GM21381 (cell line): ENCODE measurements at regions not wholly inside any gene's neighbourhood (a gene's known extent, or its start where the extent isn't known, plus 50 kb on each side); places are given as distances from the start of the nearest gene placed in this dataset.
"Not testable (repeated sequence)": the region's sequence is repeated elsewhere in the genome, so short reads cannot be mapped to it uniquely, and the experiment has no call there.

Experiments used
- ATAC-seq: cut with Tn5 transposase; IDR thresholded peaks from one replicate; pipeline ENCODE4 v1.9.1; 2021; ENCODE audit warnings: mild to moderate bottlenecking, moderate library complexity; ENCODE audit not compliant: unreplicated experiment

DNA sequence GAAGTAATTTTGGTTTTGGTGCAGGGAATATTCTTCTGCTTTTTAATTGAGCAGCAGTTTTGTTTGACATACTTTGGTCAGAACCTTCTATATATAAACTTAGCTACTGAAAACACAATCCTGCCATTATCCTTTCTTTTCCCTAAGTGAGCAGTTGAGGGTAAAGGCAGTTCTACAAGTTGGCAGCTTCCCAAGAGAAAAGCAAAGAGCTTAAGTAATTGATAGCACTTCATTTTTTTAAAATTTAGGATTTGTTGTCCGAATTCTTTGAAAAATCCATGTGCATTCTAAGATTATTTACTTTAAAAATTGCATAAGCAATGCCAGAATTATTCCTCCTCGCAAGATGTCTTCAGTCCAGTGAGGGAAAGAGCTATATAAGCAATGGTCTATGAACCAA is 1394.1 kb downstream of the FAM181B start:
- no peak for ATAC-seq

DNA sequence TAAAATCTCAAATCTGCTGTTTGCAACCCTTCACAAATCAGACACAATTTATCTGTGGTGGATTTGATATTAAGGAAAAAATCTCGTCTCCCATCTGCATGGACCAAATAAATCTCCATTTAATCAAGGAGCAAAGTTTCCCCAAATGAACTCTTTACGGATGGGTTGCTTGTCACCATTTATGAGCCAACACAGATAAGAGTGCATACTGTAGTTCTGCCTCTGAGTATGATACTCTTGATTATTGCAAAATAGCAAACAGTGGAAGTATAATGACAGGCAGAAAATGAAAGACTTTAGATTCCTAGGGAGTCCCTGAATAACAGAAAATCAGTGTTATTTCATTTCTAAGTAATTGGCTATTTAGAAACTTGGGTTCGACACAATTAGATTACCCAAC is 1395.9 kb downstream of the FAM181B start:
- no peak for ATAC-seq

DNA sequence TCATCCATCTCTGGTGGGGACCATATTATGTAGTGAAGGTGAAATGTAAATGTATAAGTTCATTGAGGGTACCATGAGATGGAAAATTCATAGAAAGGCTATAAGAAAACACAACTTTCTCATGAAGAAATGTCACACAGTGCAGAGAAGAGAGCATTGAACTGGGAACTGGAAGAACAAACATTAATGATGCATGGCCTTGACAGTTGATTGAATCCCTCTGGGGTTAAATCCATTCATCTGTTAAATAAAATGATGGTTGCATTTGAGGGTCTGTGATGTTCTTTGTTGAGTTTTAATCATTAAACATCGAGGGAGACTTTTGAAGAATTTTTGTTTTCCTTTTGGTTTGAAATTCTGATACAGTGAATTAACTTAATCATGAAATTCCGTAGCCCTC is 1401.4 kb downstream of the FAM181B start:
- no peak for ATAC-seq

DNA sequence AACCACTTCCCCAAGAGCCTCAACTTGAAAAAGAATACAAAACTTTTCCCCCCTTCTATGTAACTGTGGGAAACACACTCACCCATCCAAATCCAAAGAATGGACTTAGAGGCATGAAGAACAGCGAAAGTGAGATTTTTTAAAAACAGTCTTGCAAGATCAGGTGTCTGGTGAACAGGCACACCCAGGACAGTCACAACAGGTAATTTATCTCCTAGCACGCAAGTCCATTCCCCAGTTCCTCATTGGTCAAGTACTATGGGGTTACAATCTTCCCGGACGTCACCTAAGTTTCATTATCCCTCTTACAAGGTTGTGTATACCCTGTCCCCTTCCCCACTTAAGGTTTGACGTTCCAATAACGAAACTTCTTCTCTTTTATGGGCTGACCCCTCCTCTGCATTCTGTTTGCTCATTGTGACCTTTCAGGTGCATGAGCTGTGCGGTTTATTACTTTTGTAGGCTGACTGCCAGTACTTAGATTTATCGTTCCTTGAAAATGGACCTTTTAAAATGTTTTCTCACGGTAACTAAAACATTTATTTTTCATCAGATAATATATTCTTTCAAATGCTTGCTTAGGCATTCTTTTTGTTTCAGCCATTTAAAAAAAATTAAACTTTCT is 1401.9 kb downstream of the FAM181B start:
- ATAC-seq = no peak

DNA sequence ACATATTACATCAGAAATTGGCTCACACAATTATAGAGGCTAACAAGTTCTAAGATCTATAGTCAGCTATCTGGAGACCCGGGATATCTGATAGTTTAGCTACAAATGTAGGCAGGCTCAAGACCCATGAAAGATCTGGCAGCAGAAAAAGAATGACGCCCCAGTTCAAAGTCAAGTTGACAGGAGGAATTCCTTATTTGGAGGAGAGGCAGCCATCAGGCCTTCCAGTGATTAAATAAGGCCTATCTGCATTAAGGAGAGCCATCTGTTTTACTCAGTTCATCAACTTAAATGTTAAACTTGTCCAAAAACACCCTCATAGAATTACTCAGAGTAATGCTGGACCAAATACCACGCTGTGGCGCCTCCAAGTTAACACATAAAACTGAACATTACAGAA is 1402.6 kb downstream of the FAM181B start:
- ATAC-seq = no peak

DNA sequence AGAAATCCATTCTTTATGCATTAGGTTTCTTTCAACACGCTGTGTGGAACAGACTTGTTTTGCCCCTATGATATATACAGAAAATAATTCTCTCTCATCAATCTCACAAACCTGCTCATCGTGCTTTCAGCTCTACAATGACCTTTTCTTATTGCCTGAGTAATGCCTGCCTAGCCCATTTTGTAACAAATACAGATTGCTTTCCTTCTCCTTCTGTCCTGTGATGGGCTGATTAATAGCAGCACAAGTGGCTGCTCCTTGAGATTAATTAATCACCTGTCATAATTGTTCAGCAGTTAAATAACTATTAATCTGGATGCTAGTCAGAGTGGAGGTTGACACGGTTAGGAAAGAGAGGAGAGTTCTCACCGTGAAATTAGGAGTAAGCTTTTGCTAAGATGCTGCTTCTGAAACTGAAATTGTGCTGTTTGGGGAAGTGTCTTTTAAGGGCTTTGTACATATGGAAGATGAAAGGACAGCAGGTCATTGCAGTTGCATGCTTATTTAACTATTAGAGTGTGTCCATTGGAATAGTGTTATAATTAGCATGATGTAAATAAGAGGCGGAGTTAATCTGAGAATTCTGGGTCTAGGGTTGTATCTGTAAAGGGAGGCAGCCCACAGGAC is 1430.5 kb downstream of the FAM181B start:
- ATAC-seq = no peak

DNA sequence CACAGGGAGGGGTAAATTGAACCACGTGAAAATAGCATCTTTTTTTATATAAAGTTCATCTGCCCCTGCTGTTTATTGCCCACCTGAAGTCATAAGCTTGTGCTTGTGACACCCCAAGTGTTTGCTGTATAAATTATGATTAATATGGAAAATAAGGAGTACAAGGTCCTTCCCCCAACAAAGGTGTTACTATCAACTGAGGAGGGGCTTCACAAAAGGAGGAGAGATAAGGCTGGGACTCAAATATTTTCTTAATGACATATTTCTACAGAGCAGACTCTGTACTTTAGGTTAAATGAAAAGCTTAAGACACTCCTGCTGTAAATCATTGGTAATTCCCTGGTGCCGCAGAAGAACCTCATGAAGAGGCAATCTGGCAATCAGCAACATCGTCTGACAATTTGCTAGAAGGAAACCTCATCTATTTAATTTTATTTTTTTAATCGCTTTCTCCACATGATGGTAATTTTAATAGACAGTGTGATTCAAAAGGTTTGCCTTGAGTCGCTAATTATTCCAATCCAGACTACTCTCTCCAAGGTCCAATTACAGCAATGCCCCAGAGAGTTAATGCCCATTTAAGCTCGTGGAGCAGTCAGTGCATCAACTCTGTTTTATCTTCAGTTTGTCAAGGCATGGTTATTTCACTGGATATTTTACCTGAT is 1432.4 kb downstream of the FAM181B start:
- no peak for ATAC-seq

DNA sequence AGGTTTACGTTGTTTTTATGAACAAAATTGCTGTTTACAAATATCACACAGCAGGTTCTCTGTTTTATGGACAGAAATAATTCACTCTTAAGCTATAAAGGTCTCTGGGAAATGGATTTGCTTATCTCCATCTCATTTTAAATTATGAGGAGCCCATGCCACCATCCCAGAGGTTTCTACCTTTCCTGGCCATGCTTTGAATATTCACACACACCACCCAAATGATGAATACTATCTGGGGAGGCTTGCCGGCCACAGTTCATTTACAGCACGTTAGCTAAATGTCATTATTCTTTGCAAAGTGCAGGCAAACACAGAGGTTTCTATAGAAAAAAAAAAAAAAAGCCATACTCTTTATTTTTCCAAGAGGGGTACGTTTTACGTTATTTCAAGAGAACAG is 1446.7 kb downstream of the FAM181B start:
- ATAC-seq = no peak

DNA sequence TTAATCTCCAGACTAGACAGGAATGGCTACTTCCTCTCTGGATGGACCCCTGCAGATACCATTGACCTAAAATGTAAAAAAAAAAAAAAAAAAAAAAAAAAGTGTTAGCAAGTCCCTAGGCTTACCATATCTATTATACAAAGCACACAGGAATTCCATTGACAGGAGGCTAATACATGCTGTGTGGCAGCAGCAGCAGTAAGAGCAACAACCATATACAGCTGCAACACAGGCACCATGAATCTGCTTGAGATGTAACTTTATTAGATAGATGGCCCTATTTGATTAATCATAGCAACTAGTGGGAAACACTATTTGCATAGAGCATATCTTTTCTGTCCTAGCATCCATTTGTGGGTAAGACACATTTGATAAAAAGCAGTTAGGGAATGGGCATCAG is 1447.1 kb downstream of the FAM181B start:
- ATAC-seq = no peak

DNA sequence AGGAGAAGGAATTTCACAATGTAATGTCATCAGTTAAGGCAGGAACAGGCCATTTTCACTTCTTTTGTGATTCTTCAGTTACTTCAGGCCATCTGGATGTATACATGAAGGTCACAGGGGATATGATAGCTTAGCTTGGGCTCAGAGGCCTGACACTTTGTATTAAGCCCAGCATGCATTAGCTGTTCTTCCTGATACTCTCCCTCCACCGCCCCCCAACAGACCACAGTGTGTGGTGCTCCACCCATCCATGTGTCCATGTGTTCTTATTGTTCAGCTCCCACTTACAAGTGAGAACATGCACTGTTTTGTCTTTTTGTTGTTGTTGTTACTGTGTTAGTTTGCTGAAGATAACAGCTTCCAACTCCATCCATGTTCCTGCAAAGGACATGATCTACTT is 1453.4 kb downstream of the FAM181B start:
- ATAC-seq = not testable (repeated sequence)

DNA sequence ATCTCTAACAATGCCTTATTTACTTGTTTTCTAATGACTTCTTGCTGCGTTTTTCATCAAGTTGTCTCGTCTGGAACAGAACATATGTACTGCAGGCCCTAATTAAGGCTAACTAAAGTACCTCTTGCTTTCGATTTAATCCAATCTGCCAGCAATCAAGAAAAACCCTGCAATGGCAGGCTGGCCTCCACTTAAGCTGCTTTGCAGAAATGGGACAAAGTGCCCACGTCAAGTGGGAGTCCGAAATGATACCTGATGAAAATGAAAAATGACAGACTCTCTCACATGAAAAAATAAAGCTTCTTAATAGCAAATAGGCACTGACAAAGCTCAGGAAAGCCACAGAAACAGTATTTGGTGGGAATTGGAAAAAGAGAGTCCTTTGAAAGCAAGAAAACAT is 1454.7 kb downstream of the FAM181B start:
- ATAC-seq = no peak

DNA sequence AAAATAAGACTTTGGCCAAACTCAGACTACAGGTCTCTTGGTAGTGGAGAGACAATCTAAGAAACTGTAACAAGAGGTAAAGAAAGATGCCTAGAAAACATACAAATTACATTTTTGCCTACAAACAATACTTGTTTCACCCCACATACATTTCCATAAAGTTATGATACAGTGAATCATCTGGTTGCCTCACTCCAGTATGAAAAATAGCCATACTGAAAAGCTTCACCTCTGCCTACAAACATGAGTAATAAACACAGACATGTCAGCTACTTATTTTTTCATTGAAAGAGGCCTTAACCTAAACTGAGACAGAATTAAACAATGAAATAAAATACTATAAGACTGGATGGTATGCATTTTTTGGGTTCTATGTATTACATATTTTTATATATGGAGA is 1463.0 kb downstream of the FAM181B start:
- ATAC-seq = no peak

DNA sequence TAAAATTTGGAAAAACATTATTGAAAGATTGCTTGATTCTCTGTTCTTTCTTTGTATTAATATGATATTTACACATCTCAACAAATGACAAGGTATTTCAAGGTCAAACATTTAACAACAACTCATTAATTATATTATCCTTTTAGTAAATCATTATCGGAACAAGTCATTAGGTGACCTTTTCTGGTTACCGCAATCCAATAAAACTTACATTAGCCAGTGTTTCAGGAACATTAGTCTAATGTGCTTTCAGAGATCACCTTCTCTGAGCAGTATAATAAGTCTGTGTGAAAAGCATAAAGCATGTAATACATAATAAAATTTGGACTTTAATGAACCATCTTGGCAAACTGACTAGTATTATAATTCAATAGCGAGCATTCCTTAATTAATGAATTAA is 1466.4 kb downstream of the FAM181B start:
- ATAC-seq = no peak

DNA sequence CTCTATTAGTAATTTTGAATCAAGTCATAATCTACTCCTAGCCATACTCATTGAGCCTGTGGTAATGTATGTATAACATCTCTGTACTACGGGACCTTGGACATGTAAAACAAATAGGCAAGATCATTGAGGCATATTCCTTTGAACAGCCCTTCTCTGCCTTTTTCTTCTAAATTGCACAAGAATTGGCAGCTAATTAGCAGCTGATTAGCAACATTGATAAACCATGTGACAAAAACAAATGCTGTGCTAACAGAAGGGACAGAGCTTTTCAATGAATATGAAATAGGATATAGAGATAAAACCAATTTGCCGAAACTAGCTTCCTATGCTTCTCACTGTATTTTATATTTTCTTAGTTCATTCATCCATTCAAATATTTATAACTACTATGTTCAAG is 1474.2 kb downstream of the FAM181B start:
- ATAC-seq = no peak

DNA sequence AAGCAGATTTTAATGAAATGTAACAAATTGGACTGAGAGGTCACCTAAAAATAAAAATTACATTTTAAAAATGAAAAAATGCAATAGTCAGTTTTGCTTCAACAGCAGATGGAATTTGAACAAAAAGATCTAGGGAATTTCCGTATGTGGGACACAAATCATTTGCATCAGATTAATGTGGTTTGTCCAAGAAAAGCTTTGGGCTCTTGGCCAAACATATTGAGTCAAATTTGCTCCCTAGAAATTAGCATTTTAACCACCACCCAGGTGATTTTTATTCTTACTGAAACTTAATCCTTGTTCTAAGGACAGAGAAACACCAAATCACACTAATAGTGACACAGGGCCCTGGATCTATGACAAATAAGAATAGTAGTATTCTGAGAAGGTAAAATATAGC is 1477.8 kb downstream of the FAM181B start:
- no peak for ATAC-seq

DNA sequence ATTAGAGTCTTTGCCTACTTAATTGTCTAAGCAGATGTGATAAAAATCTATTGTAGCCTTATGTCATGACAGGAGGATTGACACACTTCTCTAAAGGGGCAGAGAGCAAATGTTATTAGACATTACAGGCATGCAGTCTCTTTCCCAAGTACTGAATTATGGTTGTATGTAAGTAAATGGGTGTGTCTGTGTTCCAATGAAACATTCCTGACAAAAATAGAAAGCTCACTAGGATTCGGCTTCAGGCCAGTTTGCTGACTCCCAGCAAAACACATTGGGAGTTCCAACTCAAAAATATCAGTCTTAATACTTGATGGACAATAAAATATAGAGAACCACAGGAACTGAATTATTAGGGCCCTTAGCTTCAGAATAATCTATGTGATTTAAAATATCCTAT is 1480.4 kb downstream of the FAM181B start:
- no peak for ATAC-seq

DNA sequence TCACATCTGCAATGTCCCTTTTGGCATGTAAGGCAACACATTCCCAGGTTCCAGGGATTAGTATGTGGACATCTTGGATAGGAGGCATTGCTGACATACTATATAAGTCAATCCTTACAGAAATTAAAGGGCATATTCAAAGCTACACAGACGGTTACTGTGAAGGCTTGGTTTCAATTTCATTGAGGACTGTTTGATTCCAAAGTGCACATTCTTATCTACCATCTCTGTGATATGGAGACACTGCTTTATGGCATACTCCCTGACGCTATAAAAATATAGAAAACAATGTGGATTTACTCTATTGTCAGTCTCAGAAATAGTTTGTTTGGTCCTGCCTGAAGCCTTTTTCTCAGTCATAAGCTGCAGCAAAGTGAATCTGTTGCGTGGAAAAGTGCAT is 1486.7 kb downstream of the FAM181B start:
- no peak for ATAC-seq

DNA sequence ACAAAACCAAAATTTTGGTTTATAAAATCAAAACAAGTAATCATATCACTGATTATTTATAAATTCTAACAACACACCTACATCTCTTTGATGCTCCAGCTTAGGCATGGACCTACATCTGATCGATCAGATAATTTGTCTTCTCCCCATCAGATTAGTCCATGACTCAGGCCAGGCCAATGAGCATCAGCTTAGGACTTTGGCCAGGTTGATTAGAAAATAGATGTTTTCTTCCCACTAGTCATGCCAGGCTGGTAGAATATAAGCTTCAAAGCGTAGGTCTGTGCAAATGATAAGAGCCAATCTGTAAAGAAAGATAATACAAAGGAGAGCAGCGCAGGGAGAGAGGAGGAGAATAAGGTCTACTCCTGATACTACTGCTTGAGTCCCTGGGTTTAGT is 1487.9 kb downstream of the FAM181B start:
- no peak for ATAC-seq

DNA sequence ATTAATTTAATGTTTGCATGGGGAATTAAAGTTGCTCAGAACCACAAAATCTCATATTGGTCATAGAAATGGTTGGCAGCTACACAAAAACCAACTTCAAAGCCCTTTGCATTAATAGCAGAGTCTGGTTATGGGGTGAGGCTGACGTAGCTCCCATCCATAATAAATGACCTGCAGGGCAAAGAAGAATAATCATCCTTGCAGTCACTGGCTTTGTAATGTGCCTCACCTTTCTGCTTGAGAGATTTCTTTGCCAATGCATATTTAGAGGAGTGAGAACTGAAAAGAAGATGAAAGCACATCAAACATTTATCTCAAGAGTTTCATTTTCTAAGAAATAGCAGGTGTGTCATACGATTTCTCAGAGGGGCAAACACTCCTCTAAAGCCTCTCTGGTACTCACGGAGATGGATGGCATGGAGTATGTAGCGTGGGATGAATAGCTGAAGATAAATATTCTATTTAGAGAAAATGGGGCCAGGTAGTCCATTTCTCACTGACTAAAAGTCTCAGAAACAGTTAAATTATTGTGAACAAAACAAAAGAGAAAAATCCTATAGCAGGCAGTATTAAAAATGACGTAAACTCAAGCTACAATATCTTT is 1491.9 kb downstream of the FAM181B start:
- no peak for ATAC-seq

DNA sequence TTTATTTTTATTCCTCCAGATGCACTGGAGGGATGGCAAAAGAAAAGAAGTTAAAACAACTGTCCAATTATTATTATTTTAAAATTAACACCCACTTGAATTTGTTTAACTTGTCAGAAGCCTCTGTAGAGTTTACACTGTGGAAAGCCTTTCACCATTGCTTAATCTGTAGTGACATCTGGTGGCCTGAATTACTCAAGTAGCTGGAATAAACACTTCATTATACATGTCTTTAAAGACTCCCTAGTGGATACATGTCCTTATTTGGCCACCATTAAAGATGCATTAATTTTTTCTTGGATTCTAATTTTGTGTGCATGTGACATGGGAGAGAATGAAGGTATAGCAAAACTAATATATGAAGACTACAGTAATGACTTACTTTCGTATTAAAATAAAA is 1496.5 kb downstream of the FAM181B start:
- no peak for ATAC-seq

DNA sequence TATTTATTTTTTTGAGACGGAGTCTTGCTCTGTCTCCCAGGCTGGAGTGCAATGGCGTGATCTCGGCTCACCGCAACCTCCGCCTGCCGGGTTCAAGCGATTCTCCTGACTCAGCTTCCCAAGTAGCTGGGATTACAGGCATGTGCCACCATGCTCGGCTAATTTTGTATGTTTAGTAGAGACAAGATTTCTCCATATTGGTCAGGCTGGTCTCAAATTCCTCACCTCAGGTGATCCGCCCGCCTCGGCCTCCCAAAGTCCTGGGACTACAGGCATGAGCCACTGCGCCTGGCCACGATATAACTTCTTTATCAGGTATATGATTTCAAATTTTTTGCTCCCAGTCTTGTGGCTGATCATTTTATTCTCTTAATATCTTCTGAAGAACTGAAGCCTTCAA is 1506.3 kb downstream of the FAM181B start:
- ATAC-seq = not testable (repeated sequence)

DNA sequence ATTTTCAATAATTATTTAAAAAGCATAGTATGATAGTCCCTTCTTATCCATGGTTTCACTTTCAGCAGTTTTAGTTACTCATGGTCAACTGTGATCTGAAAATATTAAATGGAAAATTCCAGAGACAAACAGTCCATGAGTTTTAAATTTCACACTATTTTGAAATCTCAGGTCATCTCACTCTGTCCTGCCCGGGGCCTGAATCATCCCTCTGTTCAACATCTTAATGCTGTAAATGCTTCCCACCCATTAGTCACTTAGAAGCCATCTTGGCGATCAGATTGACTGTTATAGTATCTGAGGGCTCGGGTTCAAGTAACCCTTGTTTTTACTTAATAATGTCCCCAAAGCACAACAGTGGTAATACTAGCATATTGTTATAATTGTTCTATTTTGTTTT is 1509.3 kb downstream of the FAM181B start:
- no peak for ATAC-seq
